MM.1S (cell line): ENCODE measurements at regions not wholly inside any gene's neighbourhood (a gene's known extent, or its start where the extent isn't known, plus 50 kb on each side); places are given as distances from the start of the nearest gene placed in this dataset.

ENCODE experiments used
- EZH2 ChIP-seq: fragments of 300-600 bp; sonication (generic); optimal IDR thresholded peaks from 2 replicates; pipeline ENCODE3; 2017; ENCODE audit warnings: low read depth, mild to moderate bottlenecking, antibody characterized with exemption, low read length, mixed read lengths
- TF ChIP-seq, protein P1 (sequence below): fragments of 300-600 bp; sonication (generic); IDR thresholded peaks from 2 replicates; pipeline ENCODE4 v1.5.1; 2016; ENCODE audit warnings: antibody characterized with exemption, low read length, mixed read lengths

DNA sequence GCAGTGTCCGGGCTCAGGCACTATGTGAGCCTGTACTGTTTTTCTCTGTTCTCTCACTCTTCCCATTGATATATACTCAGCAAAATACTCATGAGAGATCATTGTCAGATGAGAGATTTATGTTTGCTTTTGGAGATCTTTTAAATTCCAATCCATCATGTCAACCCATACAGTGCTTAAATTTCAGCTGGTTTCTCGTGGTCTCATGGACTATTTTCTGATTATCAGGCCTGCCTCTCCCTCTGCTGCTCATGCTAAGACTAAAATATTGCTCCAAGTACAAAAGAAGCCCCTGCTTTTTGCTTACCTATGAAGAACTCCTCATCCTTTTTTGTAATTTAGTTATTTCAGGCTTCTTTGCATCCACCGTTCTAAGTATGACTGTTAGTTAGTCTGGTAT, 547.2 kb downstream of the KCNJ2 start:
- TF ChIP-seq, protein P1, sequence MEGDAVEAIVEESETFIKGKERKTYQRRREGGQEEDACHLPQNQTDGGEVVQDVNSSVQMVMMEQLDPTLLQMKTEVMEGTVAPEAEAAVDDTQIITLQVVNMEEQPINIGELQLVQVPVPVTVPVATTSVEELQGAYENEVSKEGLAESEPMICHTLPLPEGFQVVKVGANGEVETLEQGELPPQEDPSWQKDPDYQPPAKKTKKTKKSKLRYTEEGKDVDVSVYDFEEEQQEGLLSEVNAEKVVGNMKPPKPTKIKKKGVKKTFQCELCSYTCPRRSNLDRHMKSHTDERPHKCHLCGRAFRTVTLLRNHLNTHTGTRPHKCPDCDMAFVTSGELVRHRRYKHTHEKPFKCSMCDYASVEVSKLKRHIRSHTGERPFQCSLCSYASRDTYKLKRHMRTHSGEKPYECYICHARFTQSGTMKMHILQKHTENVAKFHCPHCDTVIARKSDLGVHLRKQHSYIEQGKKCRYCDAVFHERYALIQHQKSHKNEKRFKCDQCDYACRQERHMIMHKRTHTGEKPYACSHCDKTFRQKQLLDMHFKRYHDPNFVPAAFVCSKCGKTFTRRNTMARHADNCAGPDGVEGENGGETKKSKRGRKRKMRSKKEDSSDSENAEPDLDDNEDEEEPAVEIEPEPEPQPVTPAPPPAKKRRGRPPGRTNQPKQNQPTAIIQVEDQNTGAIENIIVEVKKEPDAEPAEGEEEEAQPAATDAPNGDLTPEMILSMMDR = no peak
- TF ChIP-seq EZH2 = no peak
